NB4 (cell line): ENCODE measurements at regions not wholly inside any gene's neighbourhood (a gene's known extent, or its start where the extent isn't known, plus 50 kb on each side); places are given as distances from the start of the nearest gene placed in this dataset.

Source experiments
- CTCF ChIP-seq: IDR thresholded peaks from one replicate; pipeline ENCODE4 v1.5.1; 2012; ENCODE audit warnings: low read depth, low read length
- MAX ChIP-seq: IDR thresholded peaks from 2 replicates; pipeline ENCODE4 v1.6.1; 2011; ENCODE audit warnings: low read depth, low read length
- MYC ChIP-seq: IDR thresholded peaks from 2 replicates; pipeline ENCODE4 v1.6.1; 2011; ENCODE audit warnings: low read depth, low read length
- POLR2A ChIP-seq: IDR thresholded peaks from 2 replicates; pipeline ENCODE4 v1.6.1; 2011; ENCODE audit warnings: mild to moderate bottlenecking; ENCODE audit not compliant: insufficient read length; ENCODE audit errors: extremely low read depth

- TF ChIP-seq POLR2A (no peak), CTCF (no peak), MAX (peak; percentile 28; the same call in 1 of the 2 replicates), MYC (no peak)
Measured at GRCh38 chr12:23098517-23098916, 473.5 kb downstream of the ETNK1 start.
